Ascending aorta (tissue), 2 donors: ENCODE measurements at regions not wholly inside any gene's neighbourhood (a gene's known extent, or its start where the extent isn't known, plus 50 kb on each side); places are given as distances from the start of the nearest gene placed in this dataset.
"Not testable (repeated sequence)": the region's sequence is repeated elsewhere in the genome, so short reads cannot be mapped to it uniquely, and the experiment has no call there.

Source experiments
- DNase-seq, 2 donors: peaks; one replicate each; pipeline ENCODE4 v3.0.0-alpha.2; 2019; ENCODE audit warnings: low spot score in 2 of 2
- H3K27ac ChIP-seq, 2 donors: fragments of 200-600 bp; sonication (generic); one replicate each; pipeline ENCODE4 v1.5.1; 2016 to 2017; ENCODE audit warnings: mild to moderate bottlenecking in 1 of 2
- H3K27me3 ChIP-seq: fragments of 200-600 bp; sonication (generic); one replicate; pipeline ENCODE4 v1.5.1; 2017
- H3K36me3 ChIP-seq, 2 donors: fragments of 200-600 bp; sonication (generic); one replicate each; pipeline ENCODE4 v1.5.1; 2016
- H3K4me1 ChIP-seq, 2 donors: fragments of 200-600 bp; sonication (generic); one replicate each; pipeline ENCODE4 v1.5.1; 2016 to 2017; ENCODE audit warnings: mild to moderate bottlenecking in 1 of 2
- H3K4me3 ChIP-seq, 2 donors: fragments of 200-600 bp; sonication (generic); one replicate each; pipeline ENCODE4 v1.5.1; 2016 to 2017; ENCODE audit warnings: mild to moderate bottlenecking in 1 of 2
- H3K9me3 ChIP-seq, 2 donors: fragments of 200-600 bp; sonication (generic); one replicate each; pipeline ENCODE4 v1.5.1; 2016
- CTCF ChIP-seq, 3 experiments: fragments of 200-600 bp in 2 of 3; fragments of 450-650 bp in 1 of 3; sonication (generic) in 2 of 3; IDR thresholded peaks; one replicate each; pipeline ENCODE4 v1.5.1; 2016 to 2019; ENCODE audit warnings: antibody characterized with exemption in 3 of 3, mild to moderate bottlenecking in 1 of 3, moderate library complexity in 1 of 3
- intact Hi-C: fragments of 100-400 bp; cut with DNase I; formaldehyde crosslinking; loops from one replicate; pipeline ENCODE4 v1.15.1; 2023

GRCh38 chr1:177646757-177647730 lies 322.8 kb downstream of the SEC16B start:
- DNase-seq: no peak
- Histone ChIP-seq H3K36me3 (no peaks in the 10 kb centered on the region), H3K4me1 (no peaks in the 10 kb centered on the region), H3K4me3 (no peak overlapping the region), H3K9me3 (no peaks in the 10 kb centered on the region), H3K27ac (no peak overlapping the region), H3K27me3 (no peaks in the 10 kb centered on the region)
- intact Hi-C loops: no loop called here
- no peak for TF ChIP-seq CTCF (IDR thresholded peaks at IDR 0.05)

- no peaks in the 10 kb centered on the region for H3K9me3 ChIP-seq
- no peak overlapping the region for H3K27ac ChIP-seq
- no peaks in the 10 kb centered on the region for H3K4me1 ChIP-seq
- H3K4me3 ChIP-seq: no peak overlapping the region
- no peak for DNase-seq
- no peak for TF ChIP-seq CTCF (IDR thresholded peaks at IDR 0.05)
- intact Hi-C loops: no loop called here
- no peaks in the 10 kb centered on the region for H3K36me3 ChIP-seq
- no peaks in the 10 kb centered on the region for H3K27me3 ChIP-seq
These were observed 324.2 kb downstream of the SEC16B start for GRCh38 chr1:177645491-177646190.

- intact Hi-C loops: no loop called here
- no peaks in the 10 kb centered on the region for H3K36me3 ChIP-seq
- no peak for DNase-seq
- H3K4me3 ChIP-seq: no peak overlapping the region
- no peaks in the 10 kb centered on the region for H3K27me3 ChIP-seq
- H3K9me3 ChIP-seq: no peaks in the 10 kb centered on the region
- no peak for TF ChIP-seq CTCF (IDR thresholded peaks at IDR 0.05)
- H3K4me1 ChIP-seq: no peaks in the 10 kb centered on the region
- no peak overlapping the region for H3K27ac ChIP-seq
These were observed 329.2 kb downstream of the SEC16B start for GRCh38 chr1:177640687-177641086.

- H3K36me3 ChIP-seq, H3K4me3 ChIP-seq, H3K9me3 ChIP-seq, H3K4me1 ChIP-seq, DNase-seq, H3K27ac ChIP-seq, intact Hi-C loops, H3K27me3 ChIP-seq: not testable (repeated sequence)
These were observed 335.7 kb downstream of the SEC16B start for GRCh38 chr1:177634151-177634550.

GRCh38 chr1:177632923-177633615 lies 336.8 kb downstream of the SEC16B start:
- no peaks in the 10 kb centered on the region for H3K9me3 ChIP-seq
- no peak for TF ChIP-seq CTCF (IDR thresholded peaks at IDR 0.05)
- H3K4me3 ChIP-seq: no peak overlapping the region
- intact Hi-C loops: no loop called here
- no peak for DNase-seq
- no peak overlapping the region for H3K27ac ChIP-seq
- H3K4me1 ChIP-seq: no peaks in the 10 kb centered on the region
- no peaks in the 10 kb centered on the region for H3K36me3 ChIP-seq
- H3K27me3 ChIP-seq: no peaks in the 10 kb centered on the region
